ENCODE measurements at regions not wholly inside any gene's neighbourhood (a gene's known extent, or its start where the extent isn't known, plus 50 kb on each side); places are given as distances from the start of the nearest gene placed in this dataset.
"Not testable (repeated sequence)": the region's sequence is repeated elsewhere in the genome, so short reads cannot be mapped to it uniquely, and the experiment has no call there.

DNA sequence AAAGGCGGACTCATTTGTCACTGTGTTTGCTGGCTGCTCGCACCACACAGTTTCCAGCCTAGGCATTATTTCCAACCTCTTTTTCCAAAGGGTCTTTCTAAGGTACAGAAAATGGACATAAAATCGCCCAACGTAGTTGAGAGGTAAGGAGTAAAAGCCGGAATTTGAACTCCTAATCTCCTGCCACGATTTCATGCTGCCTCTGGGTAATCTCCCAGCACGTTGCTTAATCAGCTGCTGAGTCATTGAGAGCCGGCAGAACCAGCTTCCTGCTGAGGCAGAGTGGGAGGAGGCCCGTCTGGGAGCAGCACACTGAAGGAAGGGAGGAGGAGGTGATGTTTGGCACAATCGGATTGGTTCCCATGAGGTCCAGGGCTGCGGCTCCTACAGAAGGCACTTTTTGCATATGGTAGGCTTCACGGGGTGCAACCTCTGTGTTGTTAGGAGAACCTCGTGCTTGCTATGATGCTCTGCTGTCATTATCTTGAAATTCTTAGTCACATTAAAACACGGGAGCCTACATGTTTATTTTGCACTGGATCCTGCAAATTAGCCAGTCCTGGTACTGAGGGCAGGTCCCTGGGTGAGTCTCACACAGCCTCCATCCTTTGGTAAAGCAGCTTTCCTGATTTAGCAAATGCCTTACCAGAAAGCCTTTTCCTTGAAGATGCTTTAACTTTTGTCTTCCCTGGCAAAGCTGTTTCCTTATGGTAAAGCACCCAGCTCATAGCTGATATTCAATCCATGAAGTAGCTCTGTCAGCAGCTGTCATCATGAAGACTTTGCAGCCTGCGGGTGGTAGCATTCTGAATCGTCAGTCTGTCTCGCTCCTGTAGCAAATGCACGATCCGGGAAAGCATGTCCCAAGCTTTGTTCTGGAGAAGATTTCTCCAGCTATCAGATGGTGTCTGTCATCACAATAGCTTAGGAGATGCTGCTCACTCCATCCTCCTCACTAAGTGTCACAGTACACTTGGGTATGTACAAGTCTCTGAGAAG lies 191.6 kb upstream of the MSX2 start:
- Mint-ChIP-seq H3K27ac (no peak overlapping the region), H3K4me3 (no peak overlapping the region), H3K27me3 (peaks cover 2 to 3% of the 10 kb centered on the region in 2 donors), H3K4me1 (peaks cover 0 to 4% (median 0%) of the 10 kb centered on the region in 3 donors), H3K36me3 (no peaks in the 10 kb centered on the region), H3K9me3 (peaks cover 0 to 5% (median 0%) of the 10 kb centered on the region in 5 donors)
- no peaks in the 10 kb centered on the region for H3K9me3 ChIP-seq (ENCODE audit: low read length)
- H3K36me3 ChIP-seq (ENCODE audit: insufficient read depth, low read length): no peaks in the 10 kb centered on the region
- no peak for DNase-seq
- POLR2A ChIA-PET: no interaction called here
- H3K4me1 ChIP-seq (ENCODE audit: insufficient read depth, low read length): no peaks in the 10 kb centered on the region
- CTCF ChIA-PET: no interaction called here
- H3K27me3 ChIP-seq (ENCODE audit: insufficient read depth, low read length, poor library complexity, severe bottlenecking): no peaks in the 10 kb centered on the region
- H3K27ac ChIP-seq (ENCODE audit: low read depth, low read length): no peak overlapping the region
- H3K4me3 ChIP-seq (ENCODE audit: low read length): no peak overlapping the region

DNA sequence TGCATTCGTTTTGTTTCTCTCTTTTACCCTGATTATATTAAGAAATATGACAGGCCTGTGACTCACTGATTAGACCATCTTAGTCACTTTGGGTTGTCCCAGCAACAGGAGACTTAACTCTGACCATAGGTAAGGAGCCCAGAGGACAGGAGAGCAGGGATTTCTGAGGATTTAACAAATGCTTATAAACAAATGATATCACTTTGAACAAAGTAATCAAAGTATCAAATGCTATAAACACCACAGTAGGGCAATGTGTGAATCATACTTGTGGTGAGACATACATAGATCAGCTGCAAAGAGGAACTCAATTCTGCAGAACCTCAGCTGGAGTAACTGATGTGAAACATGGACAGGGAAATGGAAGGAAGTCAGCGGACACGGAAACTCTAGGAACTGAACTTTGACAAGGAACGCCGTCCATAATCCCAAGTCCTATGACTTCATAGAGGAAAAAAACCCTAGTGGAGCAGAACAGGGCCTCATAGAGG lies 190.6 kb upstream of the MSX2 start:
- Mint-ChIP-seq H3K4me3 (no peak overlapping the region), H3K36me3 (no peaks in the 10 kb centered on the region), H3K27ac (peak overlapping the region in 1 of 8 donors; percentile 19), H3K27me3 (peaks cover 2 to 3% of the 10 kb centered on the region in 2 donors), H3K9me3 (peaks cover 0 to 5% (median 0%) of the 10 kb centered on the region in 5 donors), H3K4me1 (peaks cover 0 to 4% (median 0%) of the 10 kb centered on the region in 3 donors)
- Histone ChIP-seq H3K36me3 (ENCODE audit: insufficient read depth, low read length) (no peaks in the 10 kb centered on the region), H3K4me3 (ENCODE audit: low read length) (no peak overlapping the region), H3K4me1 (ENCODE audit: insufficient read depth, low read length) (no peaks in the 10 kb centered on the region), H3K27ac (ENCODE audit: low read depth, low read length) (no peak overlapping the region), H3K9me3 (ENCODE audit: low read length) (no peaks in the 10 kb centered on the region), H3K27me3 (ENCODE audit: insufficient read depth, low read length, poor library complexity, severe bottlenecking) (no peaks in the 10 kb centered on the region)
- CTCF ChIA-PET: no interaction called here
- no peak for DNase-seq
- POLR2A ChIA-PET: no interaction called here

GRCh38 chr5:174535669-174536068 lies 188.7 kb upstream of the MSX2 start:
- no peak overlapping the region for H3K4me3 Mint-ChIP-seq
- H3K36me3 Mint-ChIP-seq: no peaks in the 10 kb centered on the region
- Histone ChIP-seq H3K4me1 (ENCODE audit: insufficient read depth, low read length) (no peaks in the 10 kb centered on the region), H3K9me3 (ENCODE audit: low read length) (no peaks in the 10 kb centered on the region), H3K36me3 (ENCODE audit: insufficient read depth, low read length) (no peaks in the 10 kb centered on the region), H3K4me3 (ENCODE audit: low read length) (no peak overlapping the region), H3K27me3 (ENCODE audit: insufficient read depth, low read length, poor library complexity, severe bottlenecking) (no peaks in the 10 kb centered on the region), H3K27ac (ENCODE audit: low read depth, low read length) (no peak overlapping the region)
- H3K27ac Mint-ChIP-seq: no peak overlapping the region
- ChIA-PET CTCF (no interaction called here), POLR2A (no interaction called here)
- H3K9me3 Mint-ChIP-seq: peaks cover 0 to 5% (median 1%) of the 10 kb centered on the region in 5 donors
- DNase-seq: no peak
- peaks cover 0 to 1% of the 10 kb centered on the region in 2 donors for H3K27me3 Mint-ChIP-seq
- H3K4me1 Mint-ChIP-seq: peaks cover 0 to 4% (median 0%) of the 10 kb centered on the region in 3 donors

GRCh38 chr5:174539823-174540222 lies 184.6 kb upstream of the MSX2 start:
- H3K27ac ChIP-seq (ENCODE audit: low read depth, low read length); H3K4me1 Mint-ChIP-seq; CTCF ChIA-PET; H3K4me3 ChIP-seq (ENCODE audit: low read length); POLR2A ChIA-PET; H3K9me3 Mint-ChIP-seq; H3K36me3 Mint-ChIP-seq; DNase-seq; H3K27ac Mint-ChIP-seq; H3K4me3 Mint-ChIP-seq; H3K27me3 Mint-ChIP-seq; H3K36me3 ChIP-seq (ENCODE audit: insufficient read depth, low read length); H3K9me3 ChIP-seq (ENCODE audit: low read length); H3K4me1 ChIP-seq (ENCODE audit: insufficient read depth, low read length); H3K27me3 ChIP-seq (ENCODE audit: insufficient read depth, low read length, poor library complexity, severe bottlenecking): not testable (repeated sequence)

DNA sequence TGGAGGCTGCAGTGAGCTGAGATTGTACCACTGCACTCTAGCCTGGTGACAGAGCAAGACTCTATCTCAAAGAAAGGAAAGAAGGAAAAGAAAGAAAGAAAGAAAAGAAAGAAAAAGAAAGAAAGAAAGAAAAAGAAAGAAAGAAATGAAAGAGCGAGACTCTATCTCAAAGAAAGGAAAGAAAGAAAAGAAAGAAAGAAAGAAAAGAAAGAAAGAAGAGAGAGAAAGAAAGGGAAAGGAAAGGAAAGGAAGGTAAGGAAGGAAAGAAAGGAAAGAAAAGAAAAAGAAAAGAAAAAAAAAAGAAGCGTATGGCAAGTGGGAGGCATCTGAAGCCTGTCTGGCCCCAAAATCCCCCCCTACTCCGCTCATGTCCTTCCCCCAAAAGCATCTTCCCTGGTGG lies 182.3 kb upstream of the MSX2 start:
- Histone ChIP-seq H3K36me3 (ENCODE audit: insufficient read depth, low read length) (no peaks in the 10 kb centered on the region), H3K27me3 (ENCODE audit: insufficient read depth, low read length, poor library complexity, severe bottlenecking) (no peaks in the 10 kb centered on the region), H3K9me3 (ENCODE audit: low read length) (no peaks in the 10 kb centered on the region), H3K27ac (ENCODE audit: low read depth, low read length) (no peak overlapping the region), H3K4me3 (ENCODE audit: low read length) (no peak overlapping the region), H3K4me1 (ENCODE audit: insufficient read depth, low read length) (no peaks in the 10 kb centered on the region)
- H3K27me3 Mint-ChIP-seq: peaks cover 0 to 2% of the 10 kb centered on the region in 2 donors
- no peaks in the 10 kb centered on the region for H3K4me1 Mint-ChIP-seq
- no peak overlapping the region for H3K27ac Mint-ChIP-seq
- no peak overlapping the region for H3K4me3 Mint-ChIP-seq
- no peaks in the 10 kb centered on the region for H3K36me3 Mint-ChIP-seq
- ChIA-PET POLR2A (no interaction called here), CTCF (no interaction called here)
- no peak for DNase-seq
- H3K9me3 Mint-ChIP-seq: peaks cover 0 to 4% (median 1%) of the 10 kb centered on the region in 5 donors

GRCh38 chr5:174542471-174542870 lies 181.9 kb upstream of the MSX2 start:
- Histone ChIP-seq H3K9me3 (ENCODE audit: low read length) (no peaks in the 10 kb centered on the region), H3K27me3 (ENCODE audit: insufficient read depth, low read length, poor library complexity, severe bottlenecking) (no peaks in the 10 kb centered on the region), H3K4me3 (ENCODE audit: low read length) (no peak overlapping the region), H3K36me3 (ENCODE audit: insufficient read depth, low read length) (no peaks in the 10 kb centered on the region), H3K27ac (ENCODE audit: low read depth, low read length) (no peak overlapping the region), H3K4me1 (ENCODE audit: insufficient read depth, low read length) (no peaks in the 10 kb centered on the region)
- Mint-ChIP-seq H3K4me1 (no peaks in the 10 kb centered on the region), H3K9me3 (peaks cover 0 to 4% (median 1%) of the 10 kb centered on the region in 5 donors), H3K36me3 (no peaks in the 10 kb centered on the region), H3K27ac (no peak overlapping the region), H3K27me3 (peaks cover 0 to 2% of the 10 kb centered on the region in 2 donors), H3K4me3 (no peak overlapping the region)
- CTCF ChIA-PET: no interaction called here
- POLR2A ChIA-PET: no interaction called here
- DNase-seq: no peak

DNA sequence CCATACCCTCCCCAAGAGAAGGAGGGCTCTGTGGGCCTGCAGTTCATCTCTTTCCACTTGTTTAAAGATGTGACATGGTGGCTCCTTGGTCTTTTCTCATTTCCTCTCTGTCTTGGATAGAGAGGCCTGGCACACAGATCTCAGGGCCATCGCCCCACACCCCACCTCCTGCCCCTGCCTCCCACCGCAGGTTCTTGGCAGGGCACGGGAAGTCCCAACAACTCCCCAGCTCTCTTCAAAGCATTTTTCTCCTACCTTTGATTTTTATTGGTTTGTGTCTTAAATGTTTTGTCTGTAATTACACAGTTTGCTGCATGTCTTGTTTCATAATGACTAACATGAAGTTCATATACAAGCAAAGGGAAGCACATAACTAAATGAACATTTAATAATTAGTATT lies 178.5 kb upstream of the MSX2 start:
- ChIA-PET CTCF (no interaction called here), POLR2A (no interaction called here)
- H3K4me1 ChIP-seq (ENCODE audit: insufficient read depth, low read length): no peaks in the 10 kb centered on the region
- Mint-ChIP-seq H3K4me3 (no peak overlapping the region), H3K27ac (no peak overlapping the region), H3K27me3 (peaks cover 0 to 2% of the 10 kb centered on the region in 2 donors), H3K4me1 (no peaks in the 10 kb centered on the region), H3K36me3 (no peaks in the 10 kb centered on the region), H3K9me3 (peaks cover 0 to 3% (median 0%) of the 10 kb centered on the region in 5 donors)
- no peak overlapping the region for H3K4me3 ChIP-seq (ENCODE audit: low read length)
- no peaks in the 10 kb centered on the region for H3K36me3 ChIP-seq (ENCODE audit: insufficient read depth, low read length)
- DNase-seq: no peak
- no peaks in the 10 kb centered on the region for H3K27me3 ChIP-seq (ENCODE audit: insufficient read depth, low read length, poor library complexity, severe bottlenecking)
- H3K27ac ChIP-seq (ENCODE audit: low read depth, low read length): no peak overlapping the region
- no peaks in the 10 kb centered on the region for H3K9me3 ChIP-seq (ENCODE audit: low read length)

DNA sequence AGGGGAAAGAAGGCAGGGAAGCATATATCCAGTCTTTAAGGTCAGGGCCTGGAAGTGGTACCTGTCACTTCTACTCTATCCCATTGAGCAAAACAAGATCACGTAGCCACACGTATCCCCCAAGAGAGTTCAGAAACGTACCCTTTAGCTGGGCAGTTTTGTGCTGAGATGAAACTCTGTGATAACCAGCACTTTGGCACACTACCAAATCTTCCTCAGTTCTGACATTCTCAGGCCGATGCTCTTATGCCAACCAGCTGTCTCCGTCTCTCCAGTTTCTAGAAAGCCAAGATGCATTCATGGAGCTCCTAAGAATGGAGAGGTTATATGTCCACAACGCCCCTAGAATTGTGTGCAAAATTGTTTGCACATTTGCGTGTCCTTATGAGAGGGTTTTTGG lies 176.6 kb upstream of the MSX2 start:
- H3K9me3 ChIP-seq (ENCODE audit: low read length): no peaks in the 10 kb centered on the region
- peaks cover 0 to 3% (median 0%) of the 10 kb centered on the region in 5 donors for H3K9me3 Mint-ChIP-seq
- H3K27ac ChIP-seq (ENCODE audit: low read depth, low read length): no peak overlapping the region
- H3K27me3 ChIP-seq (ENCODE audit: insufficient read depth, low read length, poor library complexity, severe bottlenecking): no peaks in the 10 kb centered on the region
- no peaks in the 10 kb centered on the region for H3K27me3 Mint-ChIP-seq
- no peak for DNase-seq
- no peaks in the 10 kb centered on the region for H3K4me1 ChIP-seq (ENCODE audit: insufficient read depth, low read length)
- no peaks in the 10 kb centered on the region for H3K4me1 Mint-ChIP-seq
- no peaks in the 10 kb centered on the region for H3K36me3 ChIP-seq (ENCODE audit: insufficient read depth, low read length)
- H3K4me3 Mint-ChIP-seq: no peak overlapping the region
- CTCF ChIA-PET: no interaction called here
- H3K36me3 Mint-ChIP-seq: no peaks in the 10 kb centered on the region
- no peak overlapping the region for H3K27ac Mint-ChIP-seq
- POLR2A ChIA-PET: no interaction called here
- H3K4me3 ChIP-seq (ENCODE audit: low read length): no peak overlapping the region
